A549 (cell line): ENCODE measurements at regions not wholly inside any gene's neighbourhood (a gene's known extent, or its start where the extent isn't known, plus 50 kb on each side); places are given as distances from the start of the nearest gene placed in this dataset.

ENCODE experiments used
- ATAC-seq, 2 experiments: fragments of 200-7000 bp in 1 of 2; fragments of >200 bp in 1 of 2; cut with Nextera tagmentation in 1 of 2; cut with Tn5 transposase in 1 of 2; 3 replicates each; pipeline versions ENCODE4 v1.8.0 to v1.9.1; 2018 to 2020; ENCODE audit warnings: mild to moderate bottlenecking in 1 of 2, moderate library complexity in 1 of 2
- CTCF ChIA-PET: fragments of 300-600 bp; sonication (Branson Sonifier 250); formaldehyde crosslinking; extraction: SDS; loops from one replicate; lab custom pipeline; 2021; ENCODE audit warnings: antibody characterized with exemption, inconsistent platforms; lab: Yijun Ruan, JAX
- POLR2A ChIA-PET: fragments of 350-600 bp; formaldehyde crosslinking; extraction: SDS; loops from one replicate; lab custom pipeline; 2021; ENCODE audit warnings: antibody characterized with exemption, inconsistent platforms; lab: Yijun Ruan, JAX
- DNase-seq, 2 experiments: peaks; one replicate each; pipeline versions ENCODE4 v3.0.0 to v3.0.0-alpha.2; 2011 to 2016; ENCODE audit warnings: low read depth in 1 of 2, low spot score in 1 of 2
- FAIRE-seq: peaks from 2 replicates; lab custom pipeline; 2011; peaks lifted over from hg19 to GRCh38; lab: Jason Lieb, UNC
- H3K27ac ChIP-seq, 2 experiments: fragments of >200 bp; sonication (Bioruptor Twin); formaldehyde crosslinking; 3 replicates each; pipeline ENCODE4 v1.5.1; 2016 to 2017
- H3K4me1 ChIP-seq: fragments of >200 bp; sonication (Bioruptor Twin); formaldehyde crosslinking; 3 replicates; pipeline ENCODE4 v1.6.1; 2016
- H3K4me2 ChIP-seq: fragments of >200 bp; sonication (Bioruptor Twin); formaldehyde crosslinking; 3 replicates; pipeline ENCODE4 v1.6.1; 2016
- H3K4me3 ChIP-seq: fragments of >200 bp; sonication (Bioruptor Twin); formaldehyde crosslinking; 3 replicates; pipeline ENCODE4 v1.5.1; 2016
- H3K9me3 ChIP-seq: fragments of >200 bp; sonication (Bioruptor Twin); formaldehyde crosslinking; 3 replicates; pipeline ENCODE4 v1.6.1; 2016
- BHLHE40 ChIP-seq: IDR thresholded peaks from 2 replicates; pipeline ENCODE4 v1.6.1; 2012; ENCODE audit warnings: low read depth, low read length, inconsistent platforms
- CBX8 ChIP-seq: fragments of 200-600 bp; sonication (generic); IDR thresholded peaks from 2 replicates; pipeline ENCODE4 v1.6.1; 2016
- CEBPB ChIP-seq, 2 experiments: fragments of >200 bp in 1 of 2; sonication (Bioruptor Twin) in 1 of 2; formaldehyde crosslinking in 1 of 2; IDR thresholded peaks; 2 replicates each; pipeline ENCODE4 v1.6.1; 2012 to 2016
- CHD2 ChIP-seq: fragments of 150-350 bp; IDR thresholded peaks from 2 replicates; pipeline ENCODE4 v1.6.1; 2014; ENCODE audit warnings: low read length; ENCODE audit not compliant: partially characterized antibody
- EHF ChIP-seq: fragments of 250-450 bp; sonication (Bioruptor Pico); IDR thresholded peaks from 2 replicates; pipeline ENCODE4 v1.5.0; 2020; ENCODE audit warnings: mild to moderate bottlenecking
- EHMT2 ChIP-seq: fragments of 200-600 bp; sonication (generic); IDR thresholded peaks from 2 replicates; pipeline ENCODE4 v1.6.1; 2016; ENCODE audit warnings: antibody characterized with exemption, low read depth, mild to moderate bottlenecking, moderate library complexity
- FOSL2 ChIP-seq, 2 experiments: fragments of 450-650 bp in 1 of 2; fragments of >200 bp in 1 of 2; sonication (Bioruptor Twin) in 1 of 2; formaldehyde crosslinking; IDR thresholded peaks; 2 replicates each; pipeline versions ENCODE4 v1.5.0 to v1.6.1; 2016 to 2020; ENCODE audit warnings: mild to moderate bottlenecking in 1 of 2, moderate library complexity in 1 of 2
- HOXA7 ChIP-seq: fragments of 250-450 bp; sonication (Bioruptor Pico); IDR thresholded peaks from 2 replicates; pipeline ENCODE4 v1.5.0; 2020; ENCODE audit warnings: mild to moderate bottlenecking, moderate library complexity
- HOXB13 ChIP-seq: fragments of 250-450 bp; sonication (Bioruptor Pico); IDR thresholded peaks from 2 replicates; pipeline ENCODE4 v1.5.0; 2020; ENCODE audit warnings: low read depth, mild to moderate bottlenecking, moderate library complexity
- JUN ChIP-seq, 2 experiments: fragments of >200 bp; sonication (Bioruptor Twin); formaldehyde crosslinking; IDR thresholded peaks; 2 replicates in 1 of 2; 3 replicates in 1 of 2; pipeline ENCODE4 v1.6.1; 2016 to 2017
- JUNB ChIP-seq: fragments of >200 bp; sonication (Bioruptor Twin); formaldehyde crosslinking; IDR thresholded peaks from 2 replicates; pipeline ENCODE4 v1.6.1; 2016
- MAZ ChIP-seq: fragments of 150-350 bp; IDR thresholded peaks from 2 replicates; pipeline ENCODE4 v1.6.1; 2014; ENCODE audit warnings: antibody characterized with exemption, low read depth, low read length, borderline replicate concordance
- MYC ChIP-seq: IDR thresholded peaks from 2 replicates; pipeline ENCODE4 v1.6.1; 2012; ENCODE audit warnings: mild to moderate bottlenecking, inconsistent platforms, low read length, improper control_type of control experiment, borderline replicate concordance
- NFE2L2 ChIP-seq: fragments of 150-350 bp; conservative IDR thresholded peaks from 2 replicates; pipeline ENCODE4 v1.6.1; 2014; ENCODE audit warnings: low read length
- NR3C1 ChIP-seq: fragments of >200 bp; sonication (Bioruptor Twin); formaldehyde crosslinking; IDR thresholded peaks from 3 replicates; pipeline ENCODE4 v1.6.1; 2017
- PHF8 ChIP-seq: fragments of 200-600 bp; sonication (generic); IDR thresholded peaks from 2 replicates; pipeline ENCODE4 v1.6.1; 2016; ENCODE audit warnings: low read depth, mild to moderate bottlenecking, antibody characterized with exemption, moderate library complexity, borderline replicate concordance
- RARB ChIP-seq: fragments of 250-450 bp; sonication (Bioruptor Pico); IDR thresholded peaks from 2 replicates; pipeline ENCODE4 v1.8.0; 2021; ENCODE audit warnings: mild to moderate bottlenecking, moderate library complexity
- RCOR1 ChIP-seq: fragments of 150-350 bp; IDR thresholded peaks from 2 replicates; pipeline ENCODE4 v1.6.1; 2014; ENCODE audit warnings: antibody characterized with exemption, low read length, low read depth
- RFX5 ChIP-seq: fragments of 450-650 bp; IDR thresholded peaks from 2 replicates; pipeline ENCODE4 v1.7.1; 2014; ENCODE audit warnings: antibody characterized with exemption, mild to moderate bottlenecking, moderate library complexity
- SMC3 ChIP-seq: fragments of >200 bp; sonication (Bioruptor Twin); formaldehyde crosslinking; IDR thresholded peaks from 3 replicates; pipeline ENCODE4 v1.6.1; 2018; ENCODE audit warnings: inconsistent platforms
- ZC3H11A ChIP-seq: fragments of 450-650 bp; IDR thresholded peaks from 2 replicates; pipeline ENCODE4 v1.6.1; 2014; ENCODE audit warnings: antibody characterized with exemption, mild to moderate bottlenecking
- ZFP36 ChIP-seq: fragments of 450-650 bp; IDR thresholded peaks from 2 replicates; pipeline ENCODE4 v1.6.1; 2014; ENCODE audit warnings: borderline replicate concordance; ENCODE audit not compliant: partially characterized antibody
- ZSCAN20 ChIP-seq: fragments of 250-450 bp; sonication (Bioruptor Pico); IDR thresholded peaks from 2 replicates; pipeline ENCODE4 v1.8.0; 2022; ENCODE audit warnings: mild to moderate bottlenecking, moderate library complexity
- WGBS: methylation state at CpG from one replicate; pipeline ENCODE4 v1.1.6; 2017; ENCODE audit errors: missing lambda C conversion rate; 5-methylcytosine and 5-hydroxymethylcytosine counted together
- TF ChIP-seq, protein P1 (sequence below): IDR thresholded peaks from 2 replicates; pipeline ENCODE4 v1.6.1; 2012
- TF ChIP-seq, protein P2 (sequence below): fragments of >200 bp; sonication (Bioruptor Twin); formaldehyde crosslinking; IDR thresholded peaks from 2 replicates; pipeline ENCODE4 v1.6.1; 2016
- TF ChIP-seq, protein P3 (sequence below): fragments of 200-600 bp; sonication (generic); IDR thresholded peaks from 2 replicates; pipeline ENCODE4 v1.6.1; 2016; ENCODE audit warnings: antibody characterized with exemption, mild to moderate bottlenecking, moderate library complexity
- TF ChIP-seq, protein P4 (sequence below): fragments of 450-650 bp; IDR thresholded peaks from 2 replicates; pipeline ENCODE4 v1.6.1; 2014; ENCODE audit warnings: antibody characterized with exemption
- TF ChIP-seq, protein P5 (sequence below): fragments of 250-450 bp; sonication (Bioruptor Pico); IDR thresholded peaks from 2 replicates; pipeline ENCODE4 v1.5.0; 2020; ENCODE audit warnings: low read depth, mild to moderate bottlenecking, moderate library complexity

DNA sequence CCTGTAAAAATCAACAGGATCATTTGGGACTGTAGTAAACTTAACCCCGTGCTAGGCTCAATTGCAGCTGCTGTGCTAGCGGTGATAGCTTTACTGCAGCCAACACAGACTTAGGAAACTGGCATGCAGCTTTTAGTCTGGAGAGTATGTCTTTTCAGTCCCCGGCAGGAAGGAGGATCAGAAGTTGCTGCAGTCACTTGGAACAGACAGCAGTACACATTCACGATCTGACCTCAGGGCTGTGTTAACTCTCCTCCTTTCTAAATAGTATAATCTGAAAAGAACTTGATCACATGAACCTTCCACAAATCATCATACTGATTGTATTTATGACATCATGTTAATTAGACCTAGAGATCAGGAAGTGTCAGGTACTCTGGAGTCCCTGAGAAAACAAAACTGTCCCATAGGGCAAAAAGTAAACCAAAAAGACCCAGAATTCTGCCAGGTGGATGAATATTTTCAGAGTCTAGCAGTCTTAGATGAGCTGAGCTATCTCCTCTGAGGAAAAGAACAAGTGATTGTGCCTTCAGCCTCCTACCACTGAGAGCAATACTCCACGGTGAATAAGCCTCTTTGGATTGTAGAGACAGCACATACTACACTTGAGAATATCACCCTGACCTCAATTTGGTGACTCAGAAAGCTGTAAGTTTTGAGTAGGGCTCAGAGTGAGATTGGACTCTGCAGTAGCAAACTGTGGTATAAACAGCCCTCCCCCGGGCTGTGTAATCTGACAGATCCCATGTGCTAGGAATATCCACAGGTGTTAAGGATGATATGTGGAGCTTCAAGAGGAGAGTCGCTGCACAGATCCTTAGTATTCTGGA lies 181.0 kb upstream of the GPR12 start:
- POLR2A ChIA-PET = no interaction called here
- ATAC-seq = peak; percentile 48 to 74; a peak in 5 of 6 replicates
- no peak overlapping the region for H3K4me2 ChIP-seq
- no peaks in the 10 kb centered on the region for H3K9me3 ChIP-seq
- no peak for DNase-seq
- FAIRE-seq = no peak
- 32% methylated on average over 7 of the region's 7 CpGs for WGBS
- H3K4me1 ChIP-seq = no peaks in the 10 kb centered on the region
- no peak overlapping the region for H3K4me3 ChIP-seq
- TF ChIP-seq EHF (no peak), CBX8 (no peak), PHF8 (no peak), FOSL2 (IDR thresholded peaks at IDR 0.05) (no peak), FOSL2 (CRISPR knock-in tag; IDR thresholded peaks at IDR 0.05) (no peak), HOXB13 (CRISPR knock-in tag) (no peak), RCOR1 (no peak), MAZ (no peak), ZC3H11A (no peak), CHD2 (no peak), RFX5 (no peak), JUNB (no peak), BHLHE40 (no peak), HOXA7 (CRISPR knock-in tag) (no peak), SMC3 (no peak)
- TF ChIP-seq, protein P1, sequence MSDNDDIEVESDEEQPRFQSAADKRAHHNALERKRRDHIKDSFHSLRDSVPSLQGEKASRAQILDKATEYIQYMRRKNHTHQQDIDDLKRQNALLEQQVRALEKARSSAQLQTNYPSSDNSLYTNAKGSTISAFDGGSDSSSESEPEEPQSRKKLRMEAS = no peak
- TF ChIP-seq, protein P2, sequence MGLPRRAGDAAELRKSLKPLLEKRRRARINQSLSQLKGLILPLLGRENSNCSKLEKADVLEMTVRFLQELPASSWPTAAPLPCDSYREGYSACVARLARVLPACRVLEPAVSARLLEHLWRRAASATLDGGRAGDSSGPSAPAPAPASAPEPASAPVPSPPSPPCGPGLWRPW = no peak
- CTCF ChIA-PET = interaction anchor here (1.1 to 15.8 kb wide), 4 partner anchors 9 to 885 kb away, joined by 3 to 197 read pairs (median 11); no protein-coding TSS in a partner anchor
- no peak overlapping the region for H3K27ac ChIP-seq

DNA sequence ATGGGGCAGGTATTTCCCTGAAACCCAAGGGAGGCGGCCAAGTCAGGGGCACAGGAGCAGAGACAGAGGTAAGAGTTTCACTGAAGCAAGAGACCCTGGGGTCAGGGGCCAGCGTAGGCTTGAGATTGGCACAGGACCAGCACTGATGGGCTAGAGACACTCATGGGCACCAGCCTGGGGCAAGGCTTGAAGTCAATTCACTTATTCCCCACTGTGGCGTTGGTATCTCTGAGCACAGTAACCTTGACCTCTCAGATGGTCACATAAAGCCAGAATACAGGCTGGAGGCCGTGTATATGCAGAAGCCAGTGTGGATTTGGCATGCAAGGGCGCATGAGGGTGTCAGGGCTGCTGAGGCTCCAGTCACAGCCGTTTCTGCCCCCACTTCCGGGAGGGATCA lies 173.5 kb upstream of the GPR12 start:
- Histone ChIP-seq H3K27ac (no peak overlapping the region), H3K4me3 (no peak overlapping the region), H3K9me3 (no peaks in the 10 kb centered on the region), H3K4me2 (no peak overlapping the region), H3K4me1 (no peaks in the 10 kb centered on the region)
- POLR2A ChIA-PET = no interaction called here
- WGBS = 30% methylated on average over 5 of the region's 7 CpGs
- no peak for TF ChIP-seq EHMT2
- no peak for TF ChIP-seq NR3C1
- no peak for TF ChIP-seq RARB (CRISPR knock-in tag)
- CTCF ChIA-PET = no interaction called here
- DNase-seq (no peak), FAIRE-seq (no peak), ATAC-seq (no peak)

DNA sequence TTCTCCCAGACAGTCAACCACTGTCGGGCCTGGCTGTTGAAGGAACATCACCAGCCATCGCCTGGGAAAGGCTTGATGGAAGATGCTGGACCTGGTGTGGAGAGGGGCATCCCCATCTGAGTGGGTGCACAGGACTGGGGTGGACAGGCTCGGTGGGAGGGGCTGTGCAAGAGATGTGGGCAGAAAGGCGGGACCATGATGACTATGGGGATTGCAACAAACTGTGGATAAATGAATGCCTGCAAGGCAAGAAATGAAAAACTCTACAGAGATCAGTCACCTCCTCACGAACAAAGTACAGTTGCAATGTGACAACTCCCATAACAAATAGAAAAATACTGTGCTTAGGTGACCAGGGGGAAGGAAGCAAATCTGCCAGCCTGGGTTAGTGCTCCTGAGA lies 171.9 kb upstream of the GPR12 start:
- no peak overlapping the region for H3K4me3 ChIP-seq
- no peak for DNase-seq
- 39% methylated on average over 5 of the region's 5 CpGs for whole genome bisulfite sequencing
- ChIA-PET POLR2A (no interaction called here), CTCF (interaction anchor here (3.6 kb wide), 1 partner anchor 12 kb away, joined by 28 read pairs; no protein-coding TSS in a partner anchor)
- no peaks in the 10 kb centered on the region for H3K4me1 ChIP-seq
- no peaks in the 10 kb centered on the region for H3K9me3 ChIP-seq
- ATAC-seq = no peak
- TF ChIP-seq, protein P3, sequence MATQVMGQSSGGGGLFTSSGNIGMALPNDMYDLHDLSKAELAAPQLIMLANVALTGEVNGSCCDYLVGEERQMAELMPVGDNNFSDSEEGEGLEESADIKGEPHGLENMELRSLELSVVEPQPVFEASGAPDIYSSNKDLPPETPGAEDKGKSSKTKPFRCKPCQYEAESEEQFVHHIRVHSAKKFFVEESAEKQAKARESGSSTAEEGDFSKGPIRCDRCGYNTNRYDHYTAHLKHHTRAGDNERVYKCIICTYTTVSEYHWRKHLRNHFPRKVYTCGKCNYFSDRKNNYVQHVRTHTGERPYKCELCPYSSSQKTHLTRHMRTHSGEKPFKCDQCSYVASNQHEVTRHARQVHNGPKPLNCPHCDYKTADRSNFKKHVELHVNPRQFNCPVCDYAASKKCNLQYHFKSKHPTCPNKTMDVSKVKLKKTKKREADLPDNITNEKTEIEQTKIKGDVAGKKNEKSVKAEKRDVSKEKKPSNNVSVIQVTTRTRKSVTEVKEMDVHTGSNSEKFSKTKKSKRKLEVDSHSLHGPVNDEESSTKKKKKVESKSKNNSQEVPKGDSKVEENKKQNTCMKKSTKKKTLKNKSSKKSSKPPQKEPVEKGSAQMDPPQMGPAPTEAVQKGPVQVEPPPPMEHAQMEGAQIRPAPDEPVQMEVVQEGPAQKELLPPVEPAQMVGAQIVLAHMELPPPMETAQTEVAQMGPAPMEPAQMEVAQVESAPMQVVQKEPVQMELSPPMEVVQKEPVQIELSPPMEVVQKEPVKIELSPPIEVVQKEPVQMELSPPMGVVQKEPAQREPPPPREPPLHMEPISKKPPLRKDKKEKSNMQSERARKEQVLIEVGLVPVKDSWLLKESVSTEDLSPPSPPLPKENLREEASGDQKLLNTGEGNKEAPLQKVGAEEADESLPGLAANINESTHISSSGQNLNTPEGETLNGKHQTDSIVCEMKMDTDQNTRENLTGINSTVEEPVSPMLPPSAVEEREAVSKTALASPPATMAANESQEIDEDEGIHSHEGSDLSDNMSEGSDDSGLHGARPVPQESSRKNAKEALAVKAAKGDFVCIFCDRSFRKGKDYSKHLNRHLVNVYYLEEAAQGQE = no peak
- TF ChIP-seq RFX5 = no peak
- TF ChIP-seq ZC3H11A = no peak
- no peak for TF ChIP-seq MYC
- no peak for TF ChIP-seq HOXA7 (CRISPR knock-in tag)
- TF ChIP-seq NFE2L2 = no peak
- no peak for TF ChIP-seq JUN (IDR thresholded peaks at IDR 0.05)
- TF ChIP-seq, protein P4, sequence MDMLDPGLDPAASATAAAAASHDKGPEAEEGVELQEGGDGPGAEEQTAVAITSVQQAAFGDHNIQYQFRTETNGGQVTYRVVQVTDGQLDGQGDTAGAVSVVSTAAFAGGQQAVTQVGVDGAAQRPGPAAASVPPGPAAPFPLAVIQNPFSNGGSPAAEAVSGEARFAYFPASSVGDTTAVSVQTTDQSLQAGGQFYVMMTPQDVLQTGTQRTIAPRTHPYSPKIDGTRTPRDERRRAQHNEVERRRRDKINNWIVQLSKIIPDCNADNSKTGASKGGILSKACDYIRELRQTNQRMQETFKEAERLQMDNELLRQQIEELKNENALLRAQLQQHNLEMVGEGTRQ = no peak
- TF ChIP-seq ZSCAN20 (CRISPR knock-in tag) = no peak
- TF ChIP-seq FOSL2 (IDR thresholded peaks at IDR 0.05) = no peak
- no peak for TF ChIP-seq FOSL2 (CRISPR knock-in tag; IDR thresholded peaks at IDR 0.05)
- TF ChIP-seq, protein P5, sequence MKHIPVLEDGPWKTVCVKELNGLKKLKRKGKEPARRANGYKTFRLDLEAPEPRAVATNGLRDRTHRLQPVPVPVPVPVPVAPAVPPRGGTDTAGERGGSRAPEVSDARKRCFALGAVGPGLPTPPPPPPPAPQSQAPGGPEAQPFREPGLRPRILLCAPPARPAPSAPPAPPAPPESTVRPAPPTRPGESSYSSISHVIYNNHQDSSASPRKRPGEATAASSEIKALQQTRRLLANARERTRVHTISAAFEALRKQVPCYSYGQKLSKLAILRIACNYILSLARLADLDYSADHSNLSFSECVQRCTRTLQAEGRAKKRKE (CRISPR knock-in tag) = no peak
- TF ChIP-seq ZFP36 = no peak
- no peak for TF ChIP-seq CEBPB (IDR thresholded peaks at IDR 0.05)
- no peak overlapping the region for H3K4me2 ChIP-seq
- no peak overlapping the region for H3K27ac ChIP-seq
- FAIRE-seq = no peak
